ENCODE measurements at regions not wholly inside any gene's neighbourhood (a gene's known extent, or its start where the extent isn't known, plus 50 kb on each side); places are given as distances from the start of the nearest gene placed in this dataset.

- no peak for TF ChIP-seq CEBPB (IDR thresholded peaks at IDR 0.05)
Observed at GRCh38 chr1:81118550-81118949, 682.2 kb upstream of the ADGRL2 start.

DNA sequence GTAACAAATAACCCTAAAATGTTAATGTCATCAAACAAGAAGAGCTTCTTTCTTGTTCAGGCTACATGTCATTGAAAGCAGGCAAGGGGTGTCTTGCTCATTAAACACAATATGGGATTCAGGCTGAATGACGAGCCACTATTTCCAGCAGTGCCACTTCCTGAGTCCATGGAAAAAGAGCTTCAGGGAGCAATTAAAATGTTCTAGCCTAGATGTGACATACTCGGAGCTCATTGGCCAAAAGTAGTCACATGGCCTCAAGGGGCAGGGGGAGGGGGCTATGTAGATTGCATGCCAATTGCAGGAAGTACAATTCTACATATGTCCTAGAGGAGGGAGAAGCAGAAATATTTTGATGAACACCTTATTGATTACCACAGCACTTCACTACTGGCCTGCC lies 685.3 kb upstream of the ADGRL2 start:
- peak; percentile 50 for TF ChIP-seq USF1 (IDR thresholded peaks at IDR 0.05)
- TF ChIP-seq TCF12 (IDR thresholded peaks at IDR 0.05; ENCODE audit: low read depth) = no peak

DNA sequence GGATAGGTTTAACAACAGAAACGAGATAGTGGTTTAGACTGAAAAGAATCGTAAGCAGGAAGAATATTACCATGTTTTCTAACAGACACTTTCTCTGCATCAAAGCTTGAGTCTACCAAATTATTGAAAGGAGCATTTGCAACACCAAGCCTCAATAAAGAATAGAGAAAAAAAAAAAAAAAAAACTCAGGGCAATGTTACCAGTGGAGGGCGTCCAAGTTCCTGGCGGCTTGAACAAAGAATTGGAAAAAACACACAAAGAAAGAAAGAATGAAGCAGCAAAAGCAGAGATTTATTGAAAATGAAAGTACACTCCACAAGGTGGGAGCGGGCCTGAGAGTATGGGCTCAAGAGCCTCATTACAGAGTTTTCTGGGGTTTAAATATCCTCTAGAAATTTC lies 686.5 kb upstream of the ADGRL2 start:
- TF ChIP-seq, protein P1, sequence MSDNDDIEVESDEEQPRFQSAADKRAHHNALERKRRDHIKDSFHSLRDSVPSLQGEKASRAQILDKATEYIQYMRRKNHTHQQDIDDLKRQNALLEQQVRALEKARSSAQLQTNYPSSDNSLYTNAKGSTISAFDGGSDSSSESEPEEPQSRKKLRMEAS (IDR thresholded peaks at IDR 0.05) = no peak
- TF ChIP-seq FOXM1 (IDR thresholded peaks at IDR 0.05; ENCODE audit: borderline replicate concordance, low read depth) (no peak), TAF1 (IDR thresholded peaks at IDR 0.05; ENCODE audit: low read depth) (no peak), TCF12 (IDR thresholded peaks at IDR 0.05; ENCODE audit: low read depth) (no peak), EGR1 (IDR thresholded peaks at IDR 0.05) (no peak), CREB1 (IDR thresholded peaks at IDR 0.05; ENCODE audit: low read depth) (no peak), ZBTB7A (IDR thresholded peaks at IDR 0.05; ENCODE audit: low read depth) (no peak), USF1 (IDR thresholded peaks at IDR 0.05) (no peak), CEBPB (IDR thresholded peaks at IDR 0.05) (no peak), EP300 (IDR thresholded peaks at IDR 0.05; ENCODE audit: borderline replicate concordance) (no peak), RAD21 (IDR thresholded peaks at IDR 0.05; ENCODE audit: low read depth) (no peak), NFIC (IDR thresholded peaks at IDR 0.05) (no peak), REST (IDR thresholded peaks at IDR 0.05; ENCODE audit: low read depth) (no peak), YY1 (IDR thresholded peaks at IDR 0.05; ENCODE audit: low read depth) (no peak), TEAD4 (IDR thresholded peaks at IDR 0.05) (no peak)

DNA sequence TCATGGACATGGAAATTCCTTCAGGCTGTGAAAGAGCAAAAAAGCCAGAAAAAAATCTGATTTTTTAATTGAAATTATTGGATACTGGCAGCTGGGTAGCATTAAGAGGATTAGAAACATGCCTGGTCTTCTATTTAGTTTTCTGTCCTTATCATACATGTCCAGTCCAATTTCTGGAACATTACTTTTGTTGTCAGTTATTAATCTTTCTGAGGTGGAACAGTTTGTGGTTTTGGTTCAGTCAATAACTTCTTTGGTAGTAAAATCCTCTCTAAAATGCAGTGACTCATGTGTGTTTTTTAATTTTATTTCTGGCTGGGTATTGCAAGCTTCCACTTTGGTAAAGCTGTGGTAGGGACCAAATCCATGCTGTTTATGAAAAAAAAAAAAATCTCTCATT lies 687.0 kb upstream of the ADGRL2 start:
- TF ChIP-seq, protein P1 (IDR thresholded peaks at IDR 0.05) = no peak
- TF ChIP-seq CREB1 (IDR thresholded peaks at IDR 0.05; ENCODE audit: low read depth) = no peak
- TF ChIP-seq EP300 (IDR thresholded peaks at IDR 0.05; ENCODE audit: borderline replicate concordance) = no peak

- TF ChIP-seq CREB1 (IDR thresholded peaks at IDR 0.05; ENCODE audit: low read depth) (no peak), EGR1 (IDR thresholded peaks at IDR 0.05) (no peak), TCF12 (IDR thresholded peaks at IDR 0.05; ENCODE audit: low read depth) (no peak), TAF1 (IDR thresholded peaks at IDR 0.05; ENCODE audit: low read depth) (no peak), ZBTB7A (IDR thresholded peaks at IDR 0.05; ENCODE audit: low read depth) (no peak), RAD21 (IDR thresholded peaks at IDR 0.05; ENCODE audit: low read depth) (no peak), EP300 (IDR thresholded peaks at IDR 0.05; ENCODE audit: borderline replicate concordance) (no peak), YY1 (IDR thresholded peaks at IDR 0.05; ENCODE audit: low read depth) (no peak), REST (IDR thresholded peaks at IDR 0.05; ENCODE audit: low read depth) (no peak), CEBPB (IDR thresholded peaks at IDR 0.05) (no peak), NFIC (IDR thresholded peaks at IDR 0.05) (no peak)
- TF ChIP-seq, protein P1 (IDR thresholded peaks at IDR 0.05) = no peak
Observed at GRCh38 chr1:81111818-81112217, 688.9 kb upstream of the ADGRL2 start.

- TF ChIP-seq USF1 (IDR thresholded peaks at IDR 0.05) (no peak), EP300 (IDR thresholded peaks at IDR 0.05; ENCODE audit: borderline replicate concordance) (no peak), TEAD4 (IDR thresholded peaks at IDR 0.05) (no peak), TCF12 (IDR thresholded peaks at IDR 0.05; ENCODE audit: low read depth) (no peak)
- TF ChIP-seq, protein P1 (IDR thresholded peaks at IDR 0.05) = no peak
Observed at GRCh38 chr1:81109038-81109437, 691.7 kb upstream of the ADGRL2 start.
